ENCODE measurements at regions not wholly inside any gene's neighbourhood (a gene's known extent, or its start where the extent isn't known, plus 50 kb on each side); places are given as distances from the start of the nearest gene placed in this dataset.

GRCh38 chr2:128714851-128715312 is 396.2 kb upstream of the HS6ST1 start:
- peaks cover 35% of the 10 kb centered on the region for H3K27me3 Mint-ChIP-seq (ENCODE audit: insufficient read depth, unreplicated experiment)
- Histone ChIP-seq H3K36me3 (ENCODE audit: control insufficient read depth, insufficient read depth, low read length) (no peaks in the 10 kb centered on the region), H3K4me3 (ENCODE audit: low read depth, low read length) (no peak overlapping the region), H3K4me1 (no peaks in the 10 kb centered on the region), H3K9me3 (no peaks in the 10 kb centered on the region), H3K27me3 (replicated peaks; ENCODE audit: control insufficient read depth, insufficient read depth, low read length) (peaks cover 1% of the 10 kb centered on the region)
- H3K27ac Mint-ChIP-seq (ENCODE audit: unreplicated experiment) = no peak overlapping the region
- peak in 1 of 2 experiments; percentile 17 for TF ChIP-seq CTCF (IDR thresholded peaks at IDR 0.05; ENCODE audit: insufficient read depth in 1 of 2, low read depth in 1 of 2, low read length in 1 of 2, severe bottlenecking in 1 of 2, unreplicated experiment in 1 of 2)
- no TSS peak for BruUV-seq (replicated peaks)
- intact Hi-C loops (cut with micrococcal nuclease; ENCODE audit: unreplicated experiment) = no loop called here
- no peak for DNase-seq
- peaks cover 7% of the 10 kb centered on the region for H3K9me3 Mint-ChIP-seq (ENCODE audit: unreplicated experiment)
- H3K4me3 Mint-ChIP-seq (ENCODE audit: unreplicated experiment) = no peak overlapping the region
- ChIA-PET POLR2A (no interaction called here), CTCF (no interaction called here)
- no peaks in the 10 kb centered on the region for H3K36me3 Mint-ChIP-seq (ENCODE audit: insufficient read depth, unreplicated experiment)
- no peaks in the 10 kb centered on the region for H3K4me1 Mint-ChIP-seq (ENCODE audit: low read depth, unreplicated experiment)

- Histone ChIP-seq H3K4me3 (ENCODE audit: low read depth, low read length) (no peak overlapping the region), H3K9me3 (no peaks in the 10 kb centered on the region), H3K27me3 (replicated peaks; ENCODE audit: control insufficient read depth, insufficient read depth, low read length) (peaks cover 1% of the 10 kb centered on the region), H3K4me1 (no peaks in the 10 kb centered on the region), H3K36me3 (ENCODE audit: control insufficient read depth, insufficient read depth, low read length) (no peaks in the 10 kb centered on the region)
- Mint-ChIP-seq H3K4me3 (ENCODE audit: unreplicated experiment) (no peak overlapping the region), H3K4me1 (ENCODE audit: low read depth, unreplicated experiment) (no peaks in the 10 kb centered on the region), H3K27ac (ENCODE audit: unreplicated experiment) (no peak overlapping the region), H3K9me3 (ENCODE audit: unreplicated experiment) (peaks cover 3% of the 10 kb centered on the region), H3K27me3 (ENCODE audit: insufficient read depth, unreplicated experiment) (peaks cover 30% of the 10 kb centered on the region), H3K36me3 (ENCODE audit: insufficient read depth, unreplicated experiment) (no peaks in the 10 kb centered on the region)
- ChIA-PET POLR2A (no interaction called here), CTCF (no interaction called here)
- no TSS peak for BruUV-seq (replicated peaks)
- no peak for TF ChIP-seq CTCF (IDR thresholded peaks at IDR 0.05; ENCODE audit: insufficient read depth in 1 of 2, low read depth in 1 of 2, low read length in 1 of 2, severe bottlenecking in 1 of 2, unreplicated experiment in 1 of 2)
- DNase-seq = no peak
- intact Hi-C loops (cut with micrococcal nuclease; ENCODE audit: unreplicated experiment) = no loop called here
Measured at GRCh38 chr2:128715360-128715759, 396.7 kb upstream of the HS6ST1 start.

- H3K36me3 ChIP-seq (ENCODE audit: control insufficient read depth, insufficient read depth, low read length) = no peaks in the 10 kb centered on the region
- Mint-ChIP-seq H3K9me3 (ENCODE audit: unreplicated experiment) (no peaks in the 10 kb centered on the region), H3K27ac (ENCODE audit: unreplicated experiment) (no peak overlapping the region), H3K36me3 (ENCODE audit: insufficient read depth, unreplicated experiment) (no peaks in the 10 kb centered on the region), H3K27me3 (ENCODE audit: insufficient read depth, unreplicated experiment) (peaks cover 29% of the 10 kb centered on the region), H3K4me1 (ENCODE audit: low read depth, unreplicated experiment) (no peaks in the 10 kb centered on the region), H3K4me3 (ENCODE audit: unreplicated experiment) (no peak overlapping the region)
- H3K27me3 ChIP-seq (replicated peaks; ENCODE audit: control insufficient read depth, insufficient read depth, low read length) = peaks cover 1% of the 10 kb centered on the region
- no peak for TF ChIP-seq CTCF (IDR thresholded peaks at IDR 0.05; ENCODE audit: insufficient read depth in 1 of 2, low read depth in 1 of 2, low read length in 1 of 2, severe bottlenecking in 1 of 2, unreplicated experiment in 1 of 2)
- H3K9me3 ChIP-seq = no peaks in the 10 kb centered on the region
- BruUV-seq (replicated peaks) = no TSS peak
- no peaks in the 10 kb centered on the region for H3K4me1 ChIP-seq
- intact Hi-C loops (cut with micrococcal nuclease; ENCODE audit: unreplicated experiment) = no loop called here
- POLR2A ChIA-PET = no interaction called here
- CTCF ChIA-PET = no interaction called here
- no peak for DNase-seq
- H3K4me3 ChIP-seq (ENCODE audit: low read depth, low read length) = no peak overlapping the region
Measured at GRCh38 chr2:128716299-128716721, 397.6 kb upstream of the HS6ST1 start.

All from Caco-2 (cell line).